ENCODE measurements at regions not wholly inside any gene's neighbourhood (a gene's known extent, or its start where the extent isn't known, plus 50 kb on each side); places are given as distances from the start of the nearest gene placed in this dataset.

- TF ChIP-seq EP300 (IDR thresholded peaks at IDR 0.05) = no peak
- no peak for TF ChIP-seq CTCF (IDR thresholded peaks at IDR 0.05)
Measured at GRCh38 chr13:87925006-87925405, 253.8 kb downstream of the SLITRK5 start.

Data from gastroesophageal sphincter (tissue), 3 donors.